GM18519 (cell line): ENCODE measurements at regions not wholly inside any gene's neighbourhood (a gene's known extent, or its start where the extent isn't known, plus 50 kb on each side); places are given as distances from the start of the nearest gene placed in this dataset.
"Not testable (repeated sequence)": the region's sequence is repeated elsewhere in the genome, so short reads cannot be mapped to it uniquely, and the experiment has no call there.

Source experiments
- ATAC-seq: cut with Tn5 transposase; IDR thresholded peaks from one replicate; pipeline ENCODE4 v1.9.1; 2021; ENCODE audit warnings: mild to moderate bottlenecking, moderate library complexity; ENCODE audit not compliant: unreplicated experiment, low FRiP score

DNA sequence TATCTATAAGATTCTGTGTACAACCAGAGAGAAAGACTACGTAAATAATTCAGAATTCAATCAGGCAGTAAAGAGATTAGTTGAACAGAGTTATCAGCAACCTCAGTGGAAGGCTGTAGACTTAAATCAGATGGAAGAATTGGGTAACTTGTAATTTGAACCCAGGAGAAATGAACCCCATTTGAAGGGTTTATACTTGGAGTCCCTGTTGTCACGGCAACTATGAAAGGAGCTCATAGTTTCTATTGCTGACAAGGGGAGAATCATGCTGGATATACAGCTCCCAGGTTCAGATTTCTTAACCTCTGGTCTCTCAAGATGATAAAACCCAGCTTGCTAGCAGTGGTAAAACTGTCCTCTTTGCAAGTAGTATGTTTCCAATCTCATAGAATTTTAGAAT, 54.4 kb upstream of the BMP4 start:
- ATAC-seq = no peak

DNA sequence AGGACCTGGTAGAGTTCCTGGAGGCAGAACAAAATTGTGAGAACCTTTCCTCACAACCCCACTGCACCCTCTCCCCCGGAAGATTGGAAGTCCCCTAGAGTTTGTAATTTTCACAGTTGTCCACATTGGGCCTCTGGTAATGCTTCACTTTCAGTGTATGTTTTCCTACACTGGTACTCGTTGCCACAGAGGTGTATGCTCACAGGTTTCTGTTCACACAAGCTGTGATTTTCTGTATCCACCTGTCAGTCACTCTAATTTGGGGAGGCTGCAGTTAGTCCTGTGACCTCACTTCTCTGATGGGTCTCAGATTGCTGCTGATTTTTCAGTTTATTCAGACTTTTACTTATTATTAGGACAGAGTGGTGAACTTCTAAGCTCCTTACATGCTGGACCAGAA, 66.4 kb upstream of the BMP4 start:
- ATAC-seq = no peak

- ATAC-seq = no peak
These were observed 69.0 kb upstream of the BMP4 start for GRCh38 chr14:54025661-54026060.

GRCh38 chr14:54026671-54027070, 70.0 kb upstream of the BMP4 start:
- no peak for ATAC-seq

- not testable (repeated sequence) for ATAC-seq
These were observed 74.4 kb upstream of the BMP4 start for GRCh38 chr14:54030996-54031395.

GRCh38 chr14:54033285-54033684, 76.7 kb upstream of the BMP4 start:
- not testable (repeated sequence) for ATAC-seq

DNA sequence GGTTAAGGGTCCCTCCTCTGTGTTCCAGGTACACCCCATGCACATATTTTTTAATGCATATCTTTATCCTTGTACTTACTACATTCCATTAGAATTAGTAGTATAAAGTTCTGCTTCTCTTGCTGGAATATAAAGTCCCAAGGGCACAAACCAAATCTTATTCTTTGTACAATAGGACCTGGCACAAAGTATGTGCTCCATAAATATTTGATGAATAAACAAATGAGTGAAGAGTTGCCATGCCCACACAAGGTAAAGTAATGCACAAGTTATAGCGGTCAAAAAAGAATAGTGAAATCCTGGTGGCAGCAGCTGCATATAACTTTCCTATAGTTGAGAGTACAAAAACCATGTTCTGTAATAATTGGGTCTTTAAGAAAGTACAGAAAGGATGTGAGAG, 82.1 kb upstream of the BMP4 start:
- ATAC-seq = no peak

DNA sequence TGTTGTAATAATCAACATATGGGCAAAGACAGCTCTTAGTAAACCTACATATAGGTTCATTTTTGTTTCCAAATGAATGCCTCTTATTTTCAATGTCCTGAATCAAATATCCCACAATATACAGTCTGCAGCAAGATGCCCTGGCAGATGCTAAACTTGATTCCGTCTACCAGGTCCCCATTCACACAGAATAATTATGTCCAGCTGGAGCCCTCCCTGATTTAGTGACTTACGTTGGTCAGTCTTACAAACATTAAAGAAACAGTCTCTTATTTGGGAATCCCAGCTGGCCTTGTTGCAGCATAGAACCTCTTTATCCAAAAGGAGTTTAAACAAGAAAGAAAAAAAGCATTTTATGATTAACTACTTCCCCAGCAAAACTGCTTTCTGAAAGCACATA, 82.7 kb upstream of the BMP4 start:
- no peak for ATAC-seq

GRCh38 chr14:54040846-54041245, 84.2 kb upstream of the BMP4 start:
- no peak for ATAC-seq

DNA sequence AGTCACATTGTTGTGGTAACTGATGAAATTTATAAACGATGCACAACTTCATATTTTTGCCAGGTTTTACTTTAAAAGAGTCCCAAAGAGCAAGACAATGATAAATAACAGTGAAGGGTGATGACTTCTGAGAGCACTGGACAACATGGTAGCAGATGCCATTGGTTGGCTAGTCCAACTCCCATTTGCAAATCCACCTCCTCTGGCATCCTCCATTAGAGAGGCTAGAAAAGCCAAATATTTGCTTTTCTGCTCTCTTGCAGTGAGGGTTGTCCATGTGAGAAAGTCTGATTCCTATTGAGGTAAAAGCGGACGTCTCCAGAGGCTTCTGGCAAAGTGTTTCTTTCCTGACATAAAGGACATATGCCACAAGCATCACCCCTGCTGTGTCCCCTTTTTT, 89.6 kb upstream of the BMP4 start:
- ATAC-seq = no peak

DNA sequence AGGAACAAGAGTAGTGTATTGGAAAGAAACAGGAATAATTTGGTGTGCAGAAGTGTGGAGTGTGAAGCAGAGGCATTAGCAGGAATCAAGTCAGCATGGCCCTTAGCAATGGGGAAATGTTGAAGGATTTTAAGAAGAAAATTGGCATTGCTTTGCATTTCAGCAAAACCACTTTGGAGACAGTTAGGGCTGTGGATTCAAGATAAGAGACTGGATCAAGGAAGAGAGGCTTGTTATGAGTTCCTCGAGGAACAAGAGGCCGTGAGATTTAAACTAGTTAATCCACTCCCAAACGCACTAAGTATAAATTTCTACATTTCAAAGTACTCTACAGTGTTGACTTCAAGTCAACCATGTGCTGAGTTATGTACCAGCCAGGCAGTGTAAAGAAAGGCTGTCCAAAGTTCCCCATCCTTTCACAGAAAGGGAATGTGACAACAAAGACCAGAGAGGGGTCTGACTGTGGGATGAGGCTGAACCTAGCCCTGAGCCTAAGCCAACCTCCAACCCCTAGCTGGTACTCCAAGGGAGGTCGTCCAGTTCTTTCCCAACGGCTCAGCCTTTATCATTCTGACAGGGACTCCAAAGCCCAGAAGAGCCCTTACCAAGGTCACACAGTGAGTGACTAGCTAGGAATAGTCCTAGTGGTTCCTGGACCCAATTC, 91.2 kb upstream of the BMP4 start:
- ATAC-seq = no peak

- no peak for ATAC-seq
These were observed 91.7 kb upstream of the BMP4 start for GRCh38 chr14:54048311-54048710.

DNA sequence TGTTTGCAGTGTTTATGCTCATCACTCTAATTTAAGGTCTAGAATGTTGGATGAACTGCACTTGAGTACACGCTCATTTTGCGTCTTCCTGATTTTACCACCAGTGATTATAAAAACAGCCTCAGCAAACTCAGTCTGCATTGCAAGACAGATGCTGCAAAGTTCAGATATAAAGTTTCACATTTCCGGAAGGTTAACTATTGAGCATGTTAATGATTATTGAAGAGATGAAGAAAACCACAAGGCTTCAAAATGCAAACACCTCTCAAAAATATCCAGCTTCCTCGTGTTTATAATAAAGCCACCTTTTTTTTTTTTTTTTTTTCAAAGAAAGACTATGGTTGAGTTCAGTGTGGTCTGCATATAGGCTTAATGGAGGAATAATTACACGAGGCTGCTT, 92.1 kb upstream of the BMP4 start:
- ATAC-seq = no peak

GRCh38 chr14:54050759-54051158, 94.1 kb upstream of the BMP4 start:
- no peak for ATAC-seq

DNA sequence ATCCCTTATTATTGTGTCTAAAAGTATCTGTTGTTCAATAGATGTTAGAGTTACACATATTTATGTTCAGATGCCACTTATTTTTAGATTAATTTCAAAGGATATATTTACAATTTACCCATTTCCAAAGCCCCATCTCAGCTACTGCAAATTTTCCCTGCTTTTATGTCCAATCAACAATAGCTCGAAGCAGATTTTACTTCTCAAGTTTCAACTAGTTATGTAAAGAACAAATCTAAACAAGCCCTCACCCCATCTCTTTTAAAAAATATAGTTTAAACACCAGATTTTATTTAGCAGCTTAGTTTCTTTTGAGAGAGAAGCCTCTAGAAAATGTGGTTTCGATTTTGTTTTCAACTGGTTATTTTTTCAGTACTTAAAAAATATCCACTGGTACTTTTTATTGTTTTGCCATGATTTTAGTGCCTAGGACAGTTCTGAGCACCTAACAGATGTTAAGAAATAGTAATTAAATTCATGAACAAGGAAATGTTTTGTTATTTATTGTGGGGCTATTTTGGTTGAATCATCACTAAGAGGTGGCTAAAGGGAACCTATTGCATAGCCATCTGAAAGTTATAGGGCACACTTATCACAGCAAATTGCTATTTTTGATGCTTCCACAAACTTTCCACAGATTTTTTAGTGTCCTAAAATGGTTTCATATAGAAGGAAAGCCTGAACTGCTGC, 96.2 kb upstream of the BMP4 start:
- ATAC-seq = no peak

DNA sequence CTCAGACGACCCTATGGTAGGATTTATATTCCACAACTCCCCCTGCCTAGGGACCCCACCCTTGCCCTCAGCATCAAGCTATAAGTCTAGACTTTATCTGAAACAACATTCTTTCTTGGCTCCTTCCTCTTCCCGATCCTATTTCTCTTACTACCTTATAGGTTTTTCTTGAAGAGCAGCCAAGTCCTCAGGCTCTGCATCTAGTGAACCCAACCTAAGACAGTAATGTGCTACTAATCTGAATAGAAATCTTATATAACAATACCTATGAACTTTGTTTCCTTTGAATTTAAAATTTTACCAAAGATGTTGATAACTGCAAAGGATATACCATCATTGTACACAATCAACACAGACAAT, 96.7 kb upstream of the BMP4 start:
- ATAC-seq = no peak

- ATAC-seq = no peak
These were observed 101.9 kb upstream of the BMP4 start for GRCh38 chr14:54058505-54058904.

DNA sequence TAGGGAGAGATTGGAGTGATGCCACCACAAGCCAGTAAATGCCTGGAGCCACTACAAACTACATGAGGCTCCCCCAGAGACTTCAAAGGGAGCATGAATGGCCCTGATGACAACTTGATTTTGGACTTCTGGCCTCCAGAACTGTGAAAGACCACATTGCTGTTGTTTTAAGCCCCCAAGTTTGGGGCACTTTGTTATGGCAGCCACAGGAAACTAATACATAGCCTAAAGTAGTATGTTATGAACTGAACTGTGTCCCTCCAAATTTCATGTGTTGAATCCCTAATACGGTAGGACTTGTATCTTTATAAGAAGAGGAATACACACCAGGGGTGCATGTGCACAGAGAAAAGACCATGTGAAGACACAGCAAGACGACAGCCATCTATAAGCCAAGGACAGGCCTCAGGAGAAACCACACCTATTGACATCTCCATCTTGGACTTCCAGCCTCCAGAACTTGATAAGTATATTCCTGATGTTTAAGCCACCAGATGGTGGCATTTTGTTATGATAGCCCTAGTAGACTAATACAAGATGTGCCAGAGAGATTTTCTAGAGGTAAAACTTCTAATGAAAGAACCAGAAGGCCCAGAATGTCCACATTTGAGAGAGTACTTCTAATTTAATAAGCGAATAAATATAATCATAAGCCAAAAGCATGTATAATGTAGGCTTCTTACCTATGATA, 127.1 kb upstream of the BMP4 start:
- no peak for ATAC-seq

GRCh38 chr14:54085232-54085761, 128.7 kb upstream of the BMP4 start:
- no peak for ATAC-seq

GRCh38 chr14:54085841-54086240, 129.2 kb upstream of the BMP4 start:
- no peak for ATAC-seq

GRCh38 chr14:54086767-54087166, 130.1 kb upstream of the BMP4 start:
- no peak for ATAC-seq

GRCh38 chr14:54087376-54087775, 130.8 kb upstream of the BMP4 start:
- ATAC-seq = no peak
